NOMO-1 (cell line): ENCODE measurements at regions not wholly inside any gene's neighbourhood (a gene's known extent, or its start where the extent isn't known, plus 50 kb on each side); places are given as distances from the start of the nearest gene placed in this dataset.
"Not testable (repeated sequence)": the region's sequence is repeated elsewhere in the genome, so short reads cannot be mapped to it uniquely, and the experiment has no call there.

ENCODE experiments used
- DNase-seq, 2 experiments: peaks; one replicate each; lab custom pipeline; 2025; ENCODE audit not compliant: unreplicated experiment in 2 of 2; lab: John Stamatoyannopoulos, UW

- DNase-seq = no peak
These were observed 110.2 kb upstream of the CPHXL start for GRCh38 chr16:75836347-75837010.

DNA sequence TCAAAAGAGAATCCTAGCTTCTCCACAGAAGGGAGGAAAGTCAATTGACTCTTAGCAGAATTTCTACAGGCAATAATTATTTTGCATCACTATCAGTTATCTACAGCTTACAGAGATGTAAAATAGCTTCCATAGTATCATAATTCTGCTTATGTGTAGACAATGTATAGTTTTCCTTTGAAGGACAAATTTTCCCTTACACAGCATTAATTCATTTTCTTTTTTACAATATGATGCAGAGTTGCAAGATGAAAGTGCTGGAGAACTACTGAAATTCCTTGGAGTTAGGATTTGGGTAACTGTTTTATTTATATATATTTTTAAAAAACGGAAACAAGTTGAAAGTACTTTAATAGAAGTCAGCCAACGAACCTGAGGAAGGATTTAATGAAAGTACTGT is 111.0 kb upstream of the CPHXL start:
- no peak for DNase-seq

DNA sequence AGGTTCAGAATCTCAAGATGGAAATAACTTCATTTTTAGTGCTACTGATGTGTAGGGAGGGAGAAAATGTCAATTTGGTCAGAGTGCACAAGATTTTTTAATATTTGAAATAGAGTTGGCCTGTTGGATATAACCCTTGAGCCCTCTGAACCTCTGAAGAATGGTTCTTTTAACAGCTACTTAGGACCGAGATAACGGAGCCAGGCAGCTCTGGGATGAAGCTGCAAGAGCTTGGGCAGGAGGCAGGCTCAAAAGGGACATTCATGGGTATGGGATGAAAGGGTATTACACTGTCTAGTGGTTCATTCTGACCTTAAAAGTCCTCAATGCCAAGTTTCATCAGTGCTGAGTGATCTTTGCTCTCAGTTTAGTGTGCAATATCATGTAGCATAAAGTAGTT is 111.4 kb upstream of the CPHXL start:
- no peak for DNase-seq

DNA sequence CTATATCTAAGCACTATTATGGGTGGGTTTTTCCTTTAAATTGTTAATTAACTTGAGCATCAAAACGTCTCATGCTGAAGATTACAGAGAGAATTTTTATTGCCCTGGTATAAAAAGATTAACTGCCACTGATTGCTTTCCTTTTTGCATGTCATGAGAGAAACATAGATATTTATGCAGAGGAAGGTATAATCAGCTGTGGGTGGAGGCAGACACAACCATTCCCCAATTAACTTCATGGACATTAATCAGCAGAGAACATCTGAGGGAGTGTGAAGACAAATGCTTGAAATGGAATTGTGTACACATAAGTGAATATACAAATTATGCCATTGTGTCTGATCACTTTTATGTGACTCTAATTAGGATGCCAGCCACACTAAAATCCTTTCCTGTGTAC is 115.2 kb upstream of the CPHXL start:
- no peak for DNase-seq

GRCh38 chr16:75847172-75847571 is 120.9 kb upstream of the CPHXL start:
- no peak for DNase-seq

DNA sequence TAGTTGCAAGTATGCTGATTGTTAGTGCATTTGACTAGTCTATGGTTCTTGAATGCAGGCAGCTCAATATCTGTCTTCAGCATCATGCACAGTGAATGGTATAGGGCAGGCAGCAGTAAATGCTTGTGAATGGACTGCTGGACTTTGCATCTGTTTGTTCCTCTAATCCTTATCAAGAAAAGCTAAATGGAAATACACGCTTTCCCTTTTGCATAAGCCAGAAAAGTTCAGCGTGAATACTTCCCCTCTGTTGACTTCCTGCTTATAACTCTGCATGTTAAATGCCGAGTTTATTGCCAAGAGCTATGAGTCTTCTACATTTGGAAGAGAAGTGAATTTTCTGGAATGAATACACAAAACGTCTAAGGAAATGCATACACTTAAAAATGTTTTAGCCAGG is 127.9 kb upstream of the CPHXL start:
- peak in 1 of 2 experiments; percentile 3 for DNase-seq

DNA sequence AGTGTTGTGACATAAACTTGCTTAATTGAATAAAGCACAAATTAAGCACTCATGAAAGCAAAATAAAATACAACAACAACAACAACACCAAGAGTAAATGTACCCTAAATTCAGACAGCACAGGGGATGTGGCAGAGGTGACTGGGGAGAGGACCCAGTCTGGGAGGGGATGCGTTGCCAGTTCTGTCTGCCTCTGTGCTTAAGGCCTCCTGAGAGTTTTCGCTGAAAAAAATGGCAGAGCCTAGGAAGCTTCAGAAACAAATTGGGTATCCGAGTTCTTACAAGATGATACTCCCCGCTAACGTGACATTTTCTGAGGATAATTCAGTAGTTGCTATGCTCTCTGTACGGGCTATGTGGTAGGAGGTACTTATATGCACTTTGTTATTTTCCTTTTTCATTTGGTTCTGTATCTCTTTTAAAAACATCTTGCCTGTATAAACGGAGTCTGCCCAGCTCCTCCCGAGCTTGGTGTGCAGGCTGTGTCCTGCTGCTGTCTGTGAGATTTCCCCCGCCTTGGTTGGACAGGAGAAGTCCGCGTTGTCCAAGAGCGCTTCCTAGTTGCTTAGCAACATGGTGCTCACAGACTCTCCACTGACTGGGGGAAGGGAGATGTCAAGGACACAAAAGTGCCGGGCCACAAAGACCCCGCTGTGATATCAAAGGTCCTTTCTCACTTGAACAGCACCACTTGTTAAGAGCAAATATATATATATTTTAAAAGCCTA is 134.2 kb upstream of the CPHXL start:
- DNase-seq = no peak

DNA sequence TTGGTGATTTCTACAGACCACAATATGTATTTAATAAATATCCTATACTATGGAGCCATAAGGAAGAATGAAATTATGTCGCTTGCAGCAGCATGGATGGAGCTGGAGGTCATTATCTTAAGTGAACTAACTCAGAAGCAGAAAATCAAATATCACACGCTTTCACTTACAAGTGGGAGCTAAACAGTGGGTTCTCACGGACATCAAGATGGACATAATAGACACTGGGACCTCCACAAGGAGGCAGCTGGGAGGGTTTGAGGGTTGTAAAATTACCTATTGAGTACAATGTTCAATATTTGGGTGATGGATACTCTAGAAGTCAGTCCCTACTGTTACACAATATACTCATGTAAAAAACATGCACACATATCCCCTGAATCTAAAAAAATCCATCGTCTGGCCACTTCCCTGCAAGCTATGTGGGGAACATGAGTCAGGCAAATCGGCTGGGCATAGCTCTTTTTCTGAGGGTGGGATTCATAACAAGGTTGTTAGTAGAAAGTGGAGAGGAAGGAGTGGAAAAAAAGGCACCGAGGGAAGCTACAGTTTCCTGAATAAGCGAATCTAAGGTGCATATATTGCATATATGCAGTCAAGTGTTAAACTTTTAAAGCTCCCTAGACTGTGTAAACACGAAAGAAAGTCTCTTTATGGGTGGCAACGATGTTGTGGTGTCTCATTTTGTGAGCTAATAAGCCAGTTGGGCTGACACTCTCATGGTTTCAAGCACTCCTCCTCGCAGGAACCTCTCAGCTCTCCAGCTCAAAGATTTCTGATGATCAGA is 135.2 kb upstream of the CPHXL start:
- no peak for DNase-seq

- DNase-seq = no peak
These were observed 135.8 kb upstream of the CPHXL start for GRCh38 chr16:75862098-75862386.

DNA sequence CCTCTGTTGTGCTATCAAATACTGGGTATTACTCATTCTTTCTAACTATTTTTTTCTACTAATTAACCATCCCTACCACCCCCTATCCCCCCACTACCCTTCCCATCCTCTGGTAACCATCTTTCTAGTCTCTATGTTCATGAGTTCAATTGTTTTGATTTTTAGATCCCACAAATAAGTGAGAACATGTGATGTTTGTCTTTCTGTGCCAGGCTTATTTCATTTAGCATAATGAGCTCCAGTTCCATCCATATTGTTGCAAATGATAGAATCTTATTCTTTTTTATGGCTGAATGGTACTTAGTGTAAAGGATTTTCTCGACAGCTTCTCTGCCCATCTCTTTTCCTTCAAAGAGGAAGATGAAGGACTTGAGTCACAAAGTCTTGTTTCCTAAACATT is 138.0 kb upstream of the CPHXL start:
- no peak for DNase-seq

GRCh38 chr16:75865736-75866135 is 139.4 kb upstream of the CPHXL start:
- no peak for DNase-seq

DNA sequence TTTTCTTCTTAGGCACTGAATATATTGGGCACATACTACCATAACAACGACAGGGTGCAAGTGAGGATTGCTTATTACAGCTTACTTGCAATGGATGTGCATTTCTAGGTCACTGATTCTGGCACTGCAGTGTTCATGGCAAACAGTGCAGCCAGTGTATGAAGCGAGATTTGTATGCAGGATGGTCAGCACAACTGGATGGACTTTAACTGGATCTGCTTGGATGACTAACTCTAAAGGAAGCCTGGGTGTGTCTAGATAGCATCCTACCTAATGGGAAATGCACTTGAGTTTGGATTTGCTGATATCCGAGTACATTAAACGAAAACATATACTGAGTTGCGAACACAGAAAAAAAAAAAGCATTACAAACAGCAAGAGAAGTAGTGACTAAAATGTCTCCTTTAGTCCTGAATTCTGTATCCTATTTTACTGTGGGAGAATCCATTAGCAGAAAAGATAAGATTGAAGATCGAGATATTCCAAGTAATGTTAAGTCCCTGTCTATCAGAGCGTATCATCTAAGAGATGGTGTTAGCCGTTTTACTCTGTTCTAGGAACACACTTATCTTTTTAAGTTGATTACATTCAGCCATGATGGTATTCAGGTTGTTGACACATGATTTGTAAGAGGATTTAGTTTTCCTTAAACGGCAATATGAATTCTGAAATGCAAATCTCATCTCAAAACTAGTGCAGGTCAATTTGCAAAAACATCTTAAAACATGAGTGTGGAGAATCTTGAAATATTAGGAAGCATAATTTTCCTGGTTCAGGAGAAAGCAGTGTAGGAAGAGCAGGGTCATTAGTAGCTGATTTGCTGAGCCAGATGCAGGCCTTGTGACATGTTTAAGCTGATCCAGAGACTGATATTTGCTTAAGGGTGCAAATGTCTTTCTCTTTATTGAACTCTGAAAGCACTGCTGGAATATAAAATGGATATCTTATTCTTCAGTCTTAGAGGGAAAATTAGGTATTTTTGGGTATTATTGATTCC is 142.6 kb upstream of the CPHXL start:
- no peak for DNase-seq

GRCh38 chr16:75881280-75881679 is 155.0 kb upstream of the CPHXL start:
- not testable (repeated sequence) for DNase-seq

DNA sequence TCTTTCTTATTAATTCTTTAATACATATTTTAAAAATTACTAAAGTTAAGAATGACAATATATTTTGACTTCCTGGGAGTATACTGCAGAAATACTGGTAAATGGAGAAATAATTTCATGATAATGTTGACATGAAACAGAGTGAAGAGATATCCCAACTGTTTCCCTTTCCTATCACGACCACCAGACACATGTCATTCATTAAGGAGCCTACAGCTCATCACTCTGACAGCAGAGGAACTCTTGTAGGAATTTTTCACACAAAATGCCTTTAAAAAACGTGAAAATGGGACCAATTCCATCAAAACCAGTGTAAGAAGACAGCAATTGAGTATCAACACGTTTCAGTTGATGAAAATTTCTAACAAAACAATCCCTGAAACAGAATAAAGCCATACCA is 172.9 kb upstream of the CPHXL start:
- DNase-seq = no peak

DNA sequence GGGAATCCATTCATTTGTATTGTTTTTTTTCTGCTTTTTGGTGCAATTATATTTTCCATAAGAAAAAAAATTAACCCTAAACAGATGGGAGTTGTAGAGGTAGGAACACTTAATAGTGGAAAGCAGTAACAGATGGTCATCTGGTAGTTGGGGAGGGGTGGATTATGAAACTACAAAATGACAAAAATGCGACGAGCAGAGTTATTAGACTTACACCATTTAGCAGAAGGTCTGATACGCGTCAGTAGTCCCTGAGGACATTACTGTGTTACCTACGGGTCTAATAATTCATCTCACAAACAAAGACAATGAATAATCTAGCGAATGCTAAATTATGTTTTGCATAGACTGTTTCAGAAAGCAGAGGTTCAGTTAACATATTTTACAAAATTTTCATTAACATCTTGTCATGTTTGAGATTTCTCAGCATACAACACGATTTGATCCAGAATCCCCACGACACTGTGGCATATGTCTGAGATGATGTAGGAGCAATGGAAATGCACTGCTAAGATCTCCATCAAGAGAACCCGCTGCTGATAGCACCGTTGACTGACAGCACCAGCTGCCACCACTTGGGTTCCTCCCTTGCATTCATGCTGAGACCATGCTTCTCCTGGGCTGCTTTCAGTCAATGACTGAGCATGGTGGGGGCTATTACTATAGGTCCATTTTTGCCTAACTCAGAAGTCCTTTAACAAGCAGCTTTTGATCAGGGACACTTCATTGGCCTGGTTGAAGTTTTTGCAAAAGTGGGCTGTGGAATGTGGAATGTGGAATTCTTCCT is 182.2 kb upstream of the CPHXL start:
- DNase-seq = no peak

GRCh38 chr16:75909746-75910145 is 183.5 kb upstream of the CPHXL start:
- DNase-seq = no peak

DNA sequence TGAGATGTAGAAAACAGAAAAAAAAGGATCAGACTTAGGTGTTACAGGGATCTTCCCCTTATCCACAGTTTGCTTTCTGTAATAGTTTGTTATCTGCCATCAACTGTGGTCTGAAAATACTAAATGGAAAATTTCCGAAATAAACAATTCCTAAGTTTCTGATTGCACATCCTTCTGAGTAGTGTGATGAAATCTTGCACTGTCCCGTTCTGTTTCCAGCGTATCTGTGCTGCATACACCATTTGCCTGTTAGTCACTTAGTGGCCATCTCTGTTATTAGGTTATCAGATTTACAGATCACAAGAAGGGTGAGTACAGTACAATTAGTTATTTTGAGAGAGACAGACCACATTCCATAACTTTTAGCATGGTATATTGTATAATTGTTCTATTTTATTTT is 185.6 kb upstream of the CPHXL start:
- DNase-seq = no peak

- DNase-seq = no peak
These were observed 187.7 kb upstream of the CPHXL start for GRCh38 chr16:75913958-75914357.

DNA sequence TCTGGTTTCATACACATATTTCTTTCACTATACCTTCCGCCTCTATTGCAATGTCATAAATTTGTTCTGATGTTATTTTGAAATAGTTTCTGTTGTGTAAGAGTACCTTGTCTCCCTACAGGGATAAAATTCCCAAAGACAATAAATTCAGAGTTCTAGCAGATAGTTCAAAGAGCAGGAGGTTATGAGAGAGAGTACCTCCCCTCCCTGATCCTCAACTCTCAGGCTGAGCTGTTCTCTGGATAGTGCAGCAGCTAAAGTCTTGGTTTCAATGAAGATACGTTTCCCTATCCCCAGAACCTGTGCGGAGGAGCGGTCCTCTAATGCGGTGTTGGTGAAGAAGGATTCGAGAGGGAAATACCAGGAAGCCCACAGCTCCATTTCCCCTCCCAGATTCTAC is 190.2 kb upstream of the CPHXL start:
- no peak for DNase-seq

GRCh38 chr16:75918109-75918508 is 191.8 kb upstream of the CPHXL start:
- no peak for DNase-seq
